Peyer's patch (tissue), 4 donors: ENCODE measurements at regions not wholly inside any gene's neighbourhood (a gene's known extent, or its start where the extent isn't known, plus 50 kb on each side); places are given as distances from the start of the nearest gene placed in this dataset.

Experiments used
- CTCF ChIP-seq, 6 experiments: fragments of 450-650 bp in 4 of 6; fragments of 200-600 bp in 2 of 6; sonication (generic) in 1 of 6; IDR thresholded peaks; one replicate each; pipeline ENCODE4 v1.5.1; 2017 to 2019; ENCODE audit warnings: antibody characterized with exemption in 6 of 6, mild to moderate bottlenecking in 3 of 6, moderate library complexity in 1 of 6
- POLR2A ChIP-seq, 2 donors: fragments of 450-650 bp; IDR thresholded peaks; one replicate each; pipeline ENCODE4 v1.5.1; 2017; ENCODE audit warnings: antibody characterized with exemption in 2 of 2, mild to moderate bottlenecking in 2 of 2, moderate library complexity in 2 of 2

- no peak for TF ChIP-seq CTCF (IDR thresholded peaks at IDR 0.05)
- TF ChIP-seq POLR2A (IDR thresholded peaks at IDR 0.05) = no peak
Measured at GRCh38 chr6:33957892-33958525, 154.2 kb upstream of the MLN start.
